ENCODE measurements at regions not wholly inside any gene's neighbourhood (a gene's known extent, or its start where the extent isn't known, plus 50 kb on each side); places are given as distances from the start of the nearest gene placed in this dataset.

- H3K79me2 ChIP-seq (ENCODE audit: low read depth), result no peaks in the 10 kb centered on the region
- H4K20me1 ChIP-seq (ENCODE audit: low read depth), result no peaks in the 10 kb centered on the region
- no peaks in the 10 kb centered on the region for H3K4me1 ChIP-seq
- no peak overlapping the region for H3K4me3 ChIP-seq
- H3K4me2 ChIP-seq, result no peak overlapping the region
- no peak overlapping the region for H3K27ac ChIP-seq
- H3K9me3 ChIP-seq (ENCODE audit: low read depth), result no peaks in the 10 kb centered on the region
- peak; percentile 13 for DNase-seq (ENCODE audit: low spot score)
- H3K36me3 ChIP-seq, result no peaks in the 10 kb centered on the region
- no peak overlapping the region for H3K4me3 Mint-ChIP-seq
- TF ChIP-seq CTCF (IDR thresholded peaks at IDR 0.05) (no peak), EZH2 (IDR thresholded peaks at IDR 0.05) (no peak), EZH2phosphoT487 (IDR thresholded peaks at IDR 0.05) (no peak)
- H3K27me3 Mint-ChIP-seq (ENCODE audit: insufficient read depth, low read depth), result peaks cover 3% of the 10 kb centered on the region
- H3K9ac ChIP-seq, result no peak overlapping the region
- no peaks in the 10 kb centered on the region for H3F3A ChIP-seq (ENCODE audit: low read depth)
- H2AFZ ChIP-seq (replicated peaks), result no peak overlapping the region
- H3K27me3 ChIP-seq, result no peaks in the 10 kb centered on the region
- H3K36me3 Mint-ChIP-seq, result no peaks in the 10 kb centered on the region
- H3K27ac Mint-ChIP-seq, result no peak overlapping the region
- peaks cover 3% of the 10 kb centered on the region for H3K4me1 Mint-ChIP-seq
- H3K9me3 Mint-ChIP-seq, result peaks cover 5% of the 10 kb centered on the region
Observed at GRCh38 chr6:168916576-168917211, 337.0 kb downstream of the THBS2 start.

DNA sequence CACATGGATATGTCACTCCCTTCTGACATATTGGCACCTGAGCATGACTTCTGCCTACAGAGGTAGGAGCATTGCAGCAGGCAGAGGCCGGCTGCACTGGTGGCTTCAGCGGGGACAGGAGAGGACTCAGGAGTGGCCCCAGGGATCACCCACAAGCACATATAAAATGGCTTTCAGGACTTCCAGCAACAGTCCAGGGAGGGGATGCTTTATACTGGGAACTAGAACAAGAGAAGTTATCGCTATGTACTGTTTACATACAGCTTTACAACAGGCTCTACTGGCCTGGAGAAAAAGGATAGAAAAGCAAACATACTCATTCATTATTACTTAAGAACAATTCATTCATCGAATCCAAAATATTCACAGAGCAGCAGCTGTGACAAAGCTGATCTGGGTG lies 337.8 kb downstream of the THBS2 start:
- TF ChIP-seq CTCF (IDR thresholded peaks at IDR 0.05) (no peak), EZH2 (IDR thresholded peaks at IDR 0.05) (no peak), EZH2phosphoT487 (IDR thresholded peaks at IDR 0.05) (no peak)
- Mint-ChIP-seq H3K27me3 (ENCODE audit: insufficient read depth, low read depth) (peaks cover 3% of the 10 kb centered on the region), H3K9me3 (peaks cover 5% of the 10 kb centered on the region), H3K4me3 (no peak overlapping the region), H3K36me3 (no peaks in the 10 kb centered on the region), H3K27ac (no peak overlapping the region), H3K4me1 (peaks cover 3% of the 10 kb centered on the region)
- Histone ChIP-seq H3K9me3 (ENCODE audit: low read depth) (no peaks in the 10 kb centered on the region), H2AFZ (replicated peaks) (no peak overlapping the region), H4K20me1 (ENCODE audit: low read depth) (no peaks in the 10 kb centered on the region), H3K27me3 (no peaks in the 10 kb centered on the region), H3K9ac (no peak overlapping the region), H3K79me2 (ENCODE audit: low read depth) (no peaks in the 10 kb centered on the region), H3K27ac (no peak overlapping the region), H3K4me1 (no peaks in the 10 kb centered on the region), H3F3A (ENCODE audit: low read depth) (no peaks in the 10 kb centered on the region), H3K4me3 (no peak overlapping the region), H3K4me2 (no peak overlapping the region), H3K36me3 (no peaks in the 10 kb centered on the region)
- DNase-seq (ENCODE audit: low spot score), result no peak

DNA sequence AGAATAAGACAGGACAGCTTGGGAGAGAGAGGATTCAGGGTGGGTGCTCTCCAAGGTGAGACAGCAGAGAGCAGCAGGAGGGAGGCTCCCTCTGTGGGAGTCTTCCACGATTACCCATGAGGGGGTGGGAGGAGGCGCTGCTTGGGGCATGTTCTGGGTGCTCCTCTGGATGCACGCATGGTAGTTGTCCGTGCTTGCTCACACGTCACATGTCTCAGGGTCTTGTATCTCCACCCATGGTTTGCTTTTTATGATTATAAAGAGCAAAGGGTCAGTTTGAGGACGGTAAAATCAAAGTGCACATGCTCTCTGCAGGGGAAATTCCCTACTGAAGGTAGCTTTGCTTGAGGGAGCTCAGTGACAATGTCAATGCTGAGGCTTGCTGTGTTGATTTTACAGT lies 338.4 kb downstream of the THBS2 start:
- peaks cover 3% of the 10 kb centered on the region for H3K4me1 Mint-ChIP-seq

More for the DNA sequence above, 338.4 kb downstream of the THBS2 start:
- Histone ChIP-seq H3K27ac (no peak overlapping the region), H3K4me2 (no peak overlapping the region), H3K36me3 (no peaks in the 10 kb centered on the region), H4K20me1 (ENCODE audit: low read depth) (no peaks in the 10 kb centered on the region), H3K4me1 (no peaks in the 10 kb centered on the region), H3K4me3 (no peak overlapping the region), H3K9me3 (ENCODE audit: low read depth) (no peaks in the 10 kb centered on the region), H3K27me3 (no peaks in the 10 kb centered on the region), H3K9ac (no peak overlapping the region), H2AFZ (replicated peaks) (no peak overlapping the region), H3K79me2 (ENCODE audit: low read depth) (no peaks in the 10 kb centered on the region), H3F3A (ENCODE audit: low read depth) (no peaks in the 10 kb centered on the region)
- Mint-ChIP-seq H3K27ac (peak overlapping the region; percentile 60), H3K9me3 (peaks cover 5% of the 10 kb centered on the region), H3K36me3 (no peaks in the 10 kb centered on the region), H3K4me3 (no peak overlapping the region), H3K27me3 (ENCODE audit: insufficient read depth, low read depth) (peaks cover 5% of the 10 kb centered on the region)
- no peak for DNase-seq (ENCODE audit: low spot score)
- no peak for TF ChIP-seq EZH2 (IDR thresholded peaks at IDR 0.05)
- no peak for TF ChIP-seq EZH2phosphoT487 (IDR thresholded peaks at IDR 0.05)
- no peak for TF ChIP-seq CTCF (IDR thresholded peaks at IDR 0.05)
